ENCODE measurements at regions not wholly inside any gene's neighbourhood (a gene's known extent, or its start where the extent isn't known, plus 50 kb on each side); places are given as distances from the start of the nearest gene placed in this dataset.

DNA sequence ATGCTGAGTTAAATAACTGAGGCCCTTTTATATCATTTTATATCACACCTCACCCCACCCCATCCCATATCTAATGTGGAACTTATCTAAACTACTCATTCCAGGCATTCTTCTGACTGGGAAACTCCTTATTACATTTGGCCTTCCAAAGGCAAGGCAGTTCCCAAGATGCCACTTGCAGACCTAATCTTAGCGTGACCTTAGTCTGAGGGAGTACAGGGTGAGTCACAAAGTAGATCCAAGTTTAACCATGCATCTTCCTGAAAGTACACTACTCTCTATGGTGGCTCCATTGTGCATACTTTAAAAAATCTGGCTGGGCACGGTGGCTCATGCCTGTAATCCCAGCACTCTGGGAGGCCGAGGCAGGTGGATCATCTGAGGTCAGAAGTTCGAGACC, 353.6 kb upstream of the C1orf87 start:
- H3K18ac ChIP-seq (ENCODE audit: insufficient read length, low read depth, low read length), result no peak overlapping the region
- H3K14ac ChIP-seq (ENCODE audit: insufficient read depth, low read length), result no peak overlapping the region
- no peak overlapping the region for H3K4me2 ChIP-seq (ENCODE audit: insufficient read depth, insufficient read length, low read length)
- H3T11ph ChIP-seq (ENCODE audit: low read length), result no peak overlapping the region
- Mint-ChIP-seq H3K4me1 (no peaks in the 10 kb centered on the region), H3K9me3 (no peaks in the 10 kb centered on the region; a peak in 2 of 5 replicates), H3K27ac (no peak overlapping the region), H3K36me3 (ENCODE audit: insufficient read depth in 1 of 3, low read depth in 3 of 3) (no peaks in the 10 kb centered on the region), H3K27me3 (ENCODE audit: low read depth) (no peaks in the 10 kb centered on the region), H3K4me3 (no peak overlapping the region)
- no peak overlapping the region for H4K5ac ChIP-seq (ENCODE audit: insufficient read length, low read depth, low read length)
- no peak overlapping the region for H3K9ac ChIP-seq (ENCODE audit: extremely low read depth, insufficient read length, low read length)
- H3K23ac ChIP-seq (ENCODE audit: insufficient read length, low read depth, low read length), result no peak overlapping the region
- no peak overlapping the region for H2BK5ac ChIP-seq (ENCODE audit: insufficient read length, low read length)
- H3K79me1 ChIP-seq (ENCODE audit: insufficient read depth, low read depth, low read length, poor library complexity, severe bottlenecking), result no peaks in the 10 kb centered on the region
- H4K91ac ChIP-seq (ENCODE audit: insufficient read length, low read depth, low read length), result no peak overlapping the region
- DNase-seq, result no peak
- no peak overlapping the region for H2BK20ac ChIP-seq (ENCODE audit: low read depth, low read length, poor library complexity, severe bottlenecking)
- no peaks in the 10 kb centered on the region for H3K23me2 ChIP-seq (ENCODE audit: insufficient read length, low read depth, low read length, poor library complexity, severe bottlenecking)
- no peak overlapping the region for H2BK12ac ChIP-seq (ENCODE audit: insufficient read length, low read depth, low read length)
- no peaks in the 10 kb centered on the region for H3K79me2 ChIP-seq (ENCODE audit: insufficient read depth, low read length)
- no peak overlapping the region for H3K4ac ChIP-seq (ENCODE audit: low read depth, low read length)
- H2AFZ ChIP-seq (ENCODE audit: low read length), result no peak overlapping the region
- WGBS (ENCODE audit: extremely low coverage, insufficient read length, low lambda C conversion rate), result no CpG with 5 or more reads among the region's 4 CpGs
- no peak overlapping the region for H3K56ac ChIP-seq (ENCODE audit: insufficient read length, low read depth, low read length)
- H3K27ac ChIP-seq (ENCODE audit: insufficient read length, low read depth, low read length), result no peak overlapping the region
- no peak overlapping the region for H2AK5ac ChIP-seq (ENCODE audit: insufficient read length, low read length)
- TF ChIP-seq, protein P1, sequence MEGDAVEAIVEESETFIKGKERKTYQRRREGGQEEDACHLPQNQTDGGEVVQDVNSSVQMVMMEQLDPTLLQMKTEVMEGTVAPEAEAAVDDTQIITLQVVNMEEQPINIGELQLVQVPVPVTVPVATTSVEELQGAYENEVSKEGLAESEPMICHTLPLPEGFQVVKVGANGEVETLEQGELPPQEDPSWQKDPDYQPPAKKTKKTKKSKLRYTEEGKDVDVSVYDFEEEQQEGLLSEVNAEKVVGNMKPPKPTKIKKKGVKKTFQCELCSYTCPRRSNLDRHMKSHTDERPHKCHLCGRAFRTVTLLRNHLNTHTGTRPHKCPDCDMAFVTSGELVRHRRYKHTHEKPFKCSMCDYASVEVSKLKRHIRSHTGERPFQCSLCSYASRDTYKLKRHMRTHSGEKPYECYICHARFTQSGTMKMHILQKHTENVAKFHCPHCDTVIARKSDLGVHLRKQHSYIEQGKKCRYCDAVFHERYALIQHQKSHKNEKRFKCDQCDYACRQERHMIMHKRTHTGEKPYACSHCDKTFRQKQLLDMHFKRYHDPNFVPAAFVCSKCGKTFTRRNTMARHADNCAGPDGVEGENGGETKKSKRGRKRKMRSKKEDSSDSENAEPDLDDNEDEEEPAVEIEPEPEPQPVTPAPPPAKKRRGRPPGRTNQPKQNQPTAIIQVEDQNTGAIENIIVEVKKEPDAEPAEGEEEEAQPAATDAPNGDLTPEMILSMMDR (conservative IDR thresholded peaks at IDR 0.05), result no peak
- H2BK15ac ChIP-seq (ENCODE audit: low read depth, low read length), result no peak overlapping the region
- no peak overlapping the region for H2BK120ac ChIP-seq (ENCODE audit: low read depth, low read length, poor library complexity, severe bottlenecking)
- H4K20me1 ChIP-seq (ENCODE audit: control insufficient read depth, insufficient read depth, insufficient read length), result no peaks in the 10 kb centered on the region
- H4K8ac ChIP-seq (replicated peaks; ENCODE audit: insufficient read length, low read depth, low read length), result no peak overlapping the region
- no peaks in the 10 kb centered on the region for H3K27me3 ChIP-seq (ENCODE audit: insufficient read depth, low read length)
- no peaks in the 10 kb centered on the region for H3K4me1 ChIP-seq (ENCODE audit: insufficient read depth, low read length)
- H3K9me3 ChIP-seq (ENCODE audit: control insufficient read depth, low read depth, low read length), result no peaks in the 10 kb centered on the region
